ENCODE measurements at regions not wholly inside any gene's neighbourhood (a gene's known extent, or its start where the extent isn't known, plus 50 kb on each side); places are given as distances from the start of the nearest gene placed in this dataset.

DNA sequence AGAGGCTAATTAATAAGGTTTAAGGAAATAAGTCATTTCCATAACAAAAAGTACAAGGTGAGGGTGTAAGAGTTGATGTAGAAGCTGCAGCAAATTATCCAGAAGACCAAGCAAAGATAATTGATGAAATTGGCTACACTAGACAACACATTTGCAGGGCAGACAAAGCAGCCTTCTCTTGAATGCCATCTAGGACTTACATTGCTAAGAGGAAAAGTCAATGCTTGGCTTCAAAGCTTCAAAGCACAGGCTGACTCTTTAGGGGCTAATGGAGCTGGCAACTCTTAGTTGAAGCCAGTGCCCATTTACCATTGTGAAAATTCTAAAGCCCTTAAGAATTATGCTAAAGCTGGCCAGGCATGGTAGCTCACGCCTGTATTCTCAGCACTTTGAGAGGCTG is 728.6 kb upstream of the KLHL29 start:
- no peak for DNase-seq (ENCODE audit: extremely low read depth, low read depth)
- H3K4me3 ChIP-seq (replicated peaks; ENCODE audit: low read depth, low read length), result no peak overlapping the region
- no peak for TF ChIP-seq CTCF (IDR thresholded peaks at IDR 0.05; ENCODE audit: low read depth, low read length, missing control alignments)

GRCh38 chr2:22673529-22673928 is 711.5 kb upstream of the KLHL29 start:
- DNase-seq (ENCODE audit: extremely low read depth, low read depth), result no peak
- no peak overlapping the region for H3K4me3 ChIP-seq (replicated peaks; ENCODE audit: low read depth, low read length)

GRCh38 chr2:22683914-22684313 is 701.1 kb upstream of the KLHL29 start:
- no peak overlapping the region for H3K4me3 ChIP-seq (replicated peaks; ENCODE audit: low read depth, low read length)
- no peak for TF ChIP-seq CTCF (IDR thresholded peaks at IDR 0.05; ENCODE audit: low read depth, low read length, missing control alignments)
- DNase-seq (ENCODE audit: extremely low read depth, low read depth), result no peak

More at GRCh38 chr2:22673529-22673928, 711.5 kb upstream of the KLHL29 start:
- no peak for TF ChIP-seq CTCF (IDR thresholded peaks at IDR 0.05; ENCODE audit: low read depth, low read length, missing control alignments)

- no peak overlapping the region for H3K4me3 ChIP-seq (replicated peaks; ENCODE audit: low read depth, low read length)
- no peak for DNase-seq (ENCODE audit: extremely low read depth, low read depth)
- TF ChIP-seq CTCF (IDR thresholded peaks at IDR 0.05; ENCODE audit: low read depth, low read length, missing control alignments), result no peak
These were observed 694.9 kb upstream of the KLHL29 start for GRCh38 chr2:22690096-22690495.

DNA sequence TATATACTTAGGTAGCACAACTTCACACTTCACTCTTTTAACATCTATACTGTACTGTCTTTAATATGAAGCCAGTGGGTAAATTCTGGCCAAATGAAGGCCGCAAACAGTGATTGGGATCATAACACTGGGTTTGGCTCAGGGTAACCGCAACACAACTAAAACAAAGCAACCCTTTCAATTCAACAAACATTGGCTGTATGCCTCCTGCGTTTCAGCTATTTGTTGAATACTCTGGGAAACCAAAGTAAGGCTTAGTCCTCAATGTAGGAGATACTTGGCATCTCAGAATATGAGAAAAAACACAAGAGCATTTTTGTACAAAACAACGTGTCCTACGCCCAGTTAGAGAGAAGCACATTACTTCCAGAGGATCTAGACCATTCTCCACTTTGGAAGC is 693.3 kb upstream of the KLHL29 start:
- DNase-seq (ENCODE audit: extremely low read depth, low read depth), result no peak
- H3K4me3 ChIP-seq (replicated peaks; ENCODE audit: low read depth, low read length), result no peak overlapping the region
- no peak for TF ChIP-seq CTCF (IDR thresholded peaks at IDR 0.05; ENCODE audit: low read depth, low read length, missing control alignments)

- DNase-seq (ENCODE audit: extremely low read depth, low read depth), result no peak
- no peak for TF ChIP-seq CTCF (IDR thresholded peaks at IDR 0.05; ENCODE audit: low read depth, low read length, missing control alignments)
- H3K4me3 ChIP-seq (replicated peaks; ENCODE audit: low read depth, low read length), result no peak overlapping the region
These were observed 692.2 kb upstream of the KLHL29 start for GRCh38 chr2:22692746-22693145.

- no peak for DNase-seq (ENCODE audit: extremely low read depth, low read depth)
- no peak overlapping the region for H3K4me3 ChIP-seq (replicated peaks; ENCODE audit: low read depth, low read length)
- TF ChIP-seq CTCF (IDR thresholded peaks at IDR 0.05; ENCODE audit: low read depth, low read length, missing control alignments), result no peak
These were observed 690.7 kb upstream of the KLHL29 start for GRCh38 chr2:22694300-22694699.

All from HFF-Myc (cell line).